Activated CD8-positive, alpha-beta T cell treated with anti-CD3 and anti-CD28 coated beads, Interleukin-2, amount 10 ng/mL, durations not matched to agents 7 days and 5 days (primary cell): ENCODE measurements at regions not wholly inside any gene's neighbourhood (a gene's known extent, or its start where the extent isn't known, plus 50 kb on each side); places are given as distances from the start of the nearest gene placed in this dataset.

ENCODE experiments used
- ATAC-seq: fragments of 150-1000 bp; cut with Tn5 transposase; one replicate; pipeline ENCODE4 v1.10.0; 2021; ENCODE audit warnings: moderate library complexity
- CTCF ChIA-PET: fragments of 350-600 bp; sonication (Branson Sonifier 250); formaldehyde crosslinking; loops from one replicate; lab custom pipeline; 2021; ENCODE audit warnings: antibody characterized with exemption; lab: Charles Lee
- POLR2A ChIA-PET: fragments of 350-600 bp; sonication (Branson Sonifier 250); formaldehyde crosslinking; loops from one replicate; lab custom pipeline; 2021; ENCODE audit warnings: antibody characterized with exemption; lab: Charles Lee
- DNase-seq: peaks from one replicate; pipeline ENCODE4 v3.0.0-alpha.2; 2020
- H3K27ac Mint-ChIP-seq: one replicate; pipeline ENCODE4 v1.8.0; 2021; ENCODE audit warnings: mild to moderate bottlenecking, mixed read lengths
- H3K27me3 Mint-ChIP-seq: one replicate; pipeline ENCODE4 v1.8.0; 2021; ENCODE audit warnings: low read depth, mixed read lengths
- H3K36me3 Mint-ChIP-seq: one replicate; pipeline ENCODE4 v1.8.0; 2021; ENCODE audit warnings: low read depth, mixed read lengths
- H3K4me1 Mint-ChIP-seq: one replicate; pipeline ENCODE4 v1.8.0; 2021; ENCODE audit warnings: low read depth, mixed read lengths
- H3K4me3 Mint-ChIP-seq: one replicate; pipeline ENCODE4 v1.8.0; 2021; ENCODE audit warnings: mild to moderate bottlenecking, mixed read lengths
- H3K9me3 Mint-ChIP-seq: one replicate; pipeline ENCODE4 v1.8.0; 2022; ENCODE audit warnings: mixed read lengths; ENCODE audit not compliant: insufficient read depth

DNA sequence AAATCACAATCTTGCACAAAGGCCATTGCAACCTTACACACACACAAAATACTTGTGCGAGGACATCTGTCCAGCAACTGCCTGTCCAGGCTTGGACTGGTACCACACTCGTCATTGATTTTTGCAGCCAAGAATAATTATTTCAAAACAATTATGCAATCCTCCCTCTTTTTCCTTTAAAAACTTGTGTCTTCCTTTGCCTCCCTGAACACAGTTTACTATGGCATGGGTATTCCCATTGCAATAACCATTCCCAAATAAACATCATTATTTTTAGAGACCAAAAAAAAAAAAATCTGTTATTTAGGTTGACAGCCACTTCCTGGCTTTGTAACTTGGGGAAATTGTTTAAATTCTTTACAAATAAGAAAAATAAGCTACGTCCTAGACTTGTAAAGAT lies 54.0 kb downstream of the C11orf91 start:
- H3K27ac Mint-ChIP-seq, result no peak overlapping the region
- no peak for ATAC-seq
- H3K36me3 Mint-ChIP-seq, result no peaks in the 10 kb centered on the region
- POLR2A ChIA-PET, result no interaction called here
- DNase-seq, result no peak
- CTCF ChIA-PET, result no interaction called here
- no peaks in the 10 kb centered on the region for H3K4me1 Mint-ChIP-seq
- H3K9me3 Mint-ChIP-seq, result no peaks in the 10 kb centered on the region
- no peak overlapping the region for H3K4me3 Mint-ChIP-seq
- H3K27me3 Mint-ChIP-seq, result peaks cover 4% of the 10 kb centered on the region

DNA sequence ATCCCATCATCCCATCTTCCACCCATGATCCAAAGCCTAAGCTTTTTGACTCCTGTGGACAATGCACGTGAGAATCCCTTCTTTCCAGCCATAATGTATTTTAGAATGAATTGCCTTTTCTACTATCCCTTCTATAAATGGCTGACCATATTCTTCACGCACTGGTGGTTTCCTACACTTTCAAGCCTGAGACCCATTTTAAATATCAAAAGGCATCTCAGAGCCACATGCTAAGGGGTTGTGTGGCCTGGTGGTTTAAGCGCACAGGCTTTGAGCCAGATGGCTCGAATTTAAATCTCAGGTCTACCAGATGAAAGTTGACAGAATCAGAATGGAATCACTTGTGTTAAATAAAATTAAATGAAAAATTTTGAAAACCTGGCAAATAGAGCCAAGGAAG lies 54.5 kb downstream of the C11orf91 start:
- ATAC-seq (no peak), DNase-seq (no peak)
- Mint-ChIP-seq H3K27me3 (peaks cover 4% of the 10 kb centered on the region), H3K27ac (no peak overlapping the region), H3K4me3 (no peak overlapping the region), H3K9me3 (no peaks in the 10 kb centered on the region), H3K36me3 (no peaks in the 10 kb centered on the region), H3K4me1 (no peaks in the 10 kb centered on the region)
- CTCF ChIA-PET, result no interaction called here
- POLR2A ChIA-PET, result no interaction called here

- Mint-ChIP-seq H3K4me1 (no peaks in the 10 kb centered on the region), H3K36me3 (no peaks in the 10 kb centered on the region), H3K27me3 (peaks cover 4% of the 10 kb centered on the region), H3K4me3 (no peak overlapping the region), H3K9me3 (no peaks in the 10 kb centered on the region), H3K27ac (no peak overlapping the region)
- CTCF ChIA-PET, result no interaction called here
- ATAC-seq (no peak), DNase-seq (no peak)
- POLR2A ChIA-PET, result no interaction called here
Measured at GRCh38 chr11:33645686-33646085, 54.9 kb downstream of the C11orf91 start.

- Mint-ChIP-seq H3K27me3 (peaks cover 10% of the 10 kb centered on the region), H3K4me3 (no peak overlapping the region), H3K4me1 (no peaks in the 10 kb centered on the region), H3K27ac (no peak overlapping the region), H3K9me3 (peaks cover 3% of the 10 kb centered on the region), H3K36me3 (no peaks in the 10 kb centered on the region)
- ChIA-PET POLR2A (no interaction called here), CTCF (interaction anchor here (1.1 kb wide), 1 partner anchor 26 kb away, joined by 3 read pairs; no protein-coding TSS in a partner anchor)
- no peak for ATAC-seq
- no peak for DNase-seq
Measured at GRCh38 chr11:33643167-33643824, 57.3 kb downstream of the C11orf91 start.

- no peak for ATAC-seq
- H3K27me3 Mint-ChIP-seq, result peaks cover 10% of the 10 kb centered on the region
- peaks cover 3% of the 10 kb centered on the region for H3K9me3 Mint-ChIP-seq
- no peak overlapping the region for H3K4me3 Mint-ChIP-seq
- no peak overlapping the region for H3K27ac Mint-ChIP-seq
- H3K36me3 Mint-ChIP-seq, result no peaks in the 10 kb centered on the region
- H3K4me1 Mint-ChIP-seq, result no peaks in the 10 kb centered on the region
- ChIA-PET POLR2A (no interaction called here), CTCF (no interaction called here)
- no peak for DNase-seq
Measured at GRCh38 chr11:33642461-33643166, 58.0 kb downstream of the C11orf91 start.

GRCh38 chr11:33640730-33641371 lies 59.8 kb downstream of the C11orf91 start:
- no peak for DNase-seq
- POLR2A ChIA-PET, result no interaction called here
- peaks cover 10% of the 10 kb centered on the region for H3K27me3 Mint-ChIP-seq
- CTCF ChIA-PET, result no interaction called here
- no peak for ATAC-seq
- H3K27ac Mint-ChIP-seq, result no peak overlapping the region
- no peaks in the 10 kb centered on the region for H3K36me3 Mint-ChIP-seq
- no peak overlapping the region for H3K4me3 Mint-ChIP-seq
- H3K9me3 Mint-ChIP-seq, result peaks cover 3% of the 10 kb centered on the region
- H3K4me1 Mint-ChIP-seq, result no peaks in the 10 kb centered on the region

GRCh38 chr11:33638608-33639007 lies 62.0 kb downstream of the C11orf91 start:
- no peaks in the 10 kb centered on the region for H3K4me1 Mint-ChIP-seq
- ATAC-seq (no peak), DNase-seq (no peak)
- H3K27ac Mint-ChIP-seq, result no peak overlapping the region
- CTCF ChIA-PET, result interaction anchor here (1.1 kb wide), 1 partner anchor 15 kb away, joined by 3 read pairs; no protein-coding TSS in a partner anchor
- H3K36me3 Mint-ChIP-seq, result no peaks in the 10 kb centered on the region
- H3K9me3 Mint-ChIP-seq, result peaks cover 3% of the 10 kb centered on the region
- H3K27me3 Mint-ChIP-seq, result peaks cover 10% of the 10 kb centered on the region
- no peak overlapping the region for H3K4me3 Mint-ChIP-seq
- POLR2A ChIA-PET, result interaction anchor here (0.8 kb wide), 1 partner anchor 195 kb away, joined by 3 read pairs; no protein-coding TSS in a partner anchor

- no peaks in the 10 kb centered on the region for H3K4me1 Mint-ChIP-seq
- H3K27me3 Mint-ChIP-seq, result peaks cover 8% of the 10 kb centered on the region
- ATAC-seq (no peak), DNase-seq (no peak)
- no peak overlapping the region for H3K4me3 Mint-ChIP-seq
- H3K9me3 Mint-ChIP-seq, result peaks cover 3% of the 10 kb centered on the region
- CTCF ChIA-PET, result no interaction called here
- POLR2A ChIA-PET, result interaction anchor here (0.6 kb wide), 1 partner anchor 67 kb away, joined by 3 read pairs; no protein-coding TSS in a partner anchor
- H3K36me3 Mint-ChIP-seq, result no peaks in the 10 kb centered on the region
- H3K27ac Mint-ChIP-seq, result no peak overlapping the region
Measured at GRCh38 chr11:33636104-33636503, 64.5 kb downstream of the C11orf91 start.

GRCh38 chr11:33635161-33635560 lies 65.5 kb downstream of the C11orf91 start:
- Mint-ChIP-seq H3K27me3 (peaks cover 5% of the 10 kb centered on the region), H3K27ac (no peak overlapping the region), H3K4me3 (no peak overlapping the region), H3K36me3 (no peaks in the 10 kb centered on the region), H3K9me3 (peaks cover 3% of the 10 kb centered on the region), H3K4me1 (no peaks in the 10 kb centered on the region)
- CTCF ChIA-PET, result no interaction called here
- DNase-seq (no peak), ATAC-seq (no peak)
- POLR2A ChIA-PET, result no interaction called here

DNA sequence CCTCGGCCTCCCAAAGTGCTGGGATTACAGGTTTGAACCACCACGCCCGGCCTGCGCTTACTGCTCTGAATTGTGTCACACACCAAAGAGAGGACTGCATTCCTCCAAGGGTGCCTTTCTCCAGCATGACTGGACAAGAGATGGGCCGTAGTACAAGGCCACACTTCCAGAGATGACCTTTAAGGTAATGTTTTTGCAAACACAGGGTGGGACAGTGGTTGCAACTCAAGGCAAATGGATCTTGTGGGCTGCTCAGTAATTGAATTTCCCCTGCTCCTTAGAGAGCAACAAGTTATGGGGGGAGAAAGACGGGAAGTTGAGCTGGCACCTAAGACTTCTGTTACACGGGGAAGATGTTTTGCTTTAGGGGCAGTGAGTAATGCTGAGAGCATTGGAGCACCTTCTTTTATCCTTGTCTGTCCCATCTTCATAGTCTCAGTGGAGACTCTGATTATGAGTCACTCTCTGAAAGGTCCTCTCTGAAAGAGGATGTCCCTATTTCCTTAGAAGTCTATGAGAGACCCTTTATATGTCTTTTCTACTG lies 66.3 kb downstream of the C11orf91 start:
- POLR2A ChIA-PET, result interaction anchor here (1.1 kb wide), 1 partner anchor 19 kb away, joined by 3 read pairs; no protein-coding TSS in a partner anchor
- no peaks in the 10 kb centered on the region for H3K36me3 Mint-ChIP-seq
- no peak overlapping the region for H3K4me3 Mint-ChIP-seq
- CTCF ChIA-PET, result no interaction called here
- peaks cover 5% of the 10 kb centered on the region for H3K27me3 Mint-ChIP-seq
- H3K4me1 Mint-ChIP-seq, result no peaks in the 10 kb centered on the region
- DNase-seq (no peak), ATAC-seq (no peak)
- H3K9me3 Mint-ChIP-seq, result peaks cover 3% of the 10 kb centered on the region
- H3K27ac Mint-ChIP-seq, result no peak overlapping the region

- peaks cover 2% of the 10 kb centered on the region for H3K27me3 Mint-ChIP-seq
- no peak for ATAC-seq
- no peaks in the 10 kb centered on the region for H3K9me3 Mint-ChIP-seq
- H3K4me3 Mint-ChIP-seq, result no peak overlapping the region
- no peaks in the 10 kb centered on the region for H3K36me3 Mint-ChIP-seq
- ChIA-PET CTCF (no interaction called here), POLR2A (interaction anchor here (1.1 kb wide), 1 partner anchor 19 kb away, joined by 3 read pairs; no protein-coding TSS in a partner anchor)
- H3K27ac Mint-ChIP-seq, result no peak overlapping the region
- no peaks in the 10 kb centered on the region for H3K4me1 Mint-ChIP-seq
- DNase-seq, result no peak
Measured at GRCh38 chr11:33633251-33634003, 67.2 kb downstream of the C11orf91 start.
